ENCODE measurements at regions not wholly inside any gene's neighbourhood (a gene's known extent, or its start where the extent isn't known, plus 50 kb on each side); places are given as distances from the start of the nearest gene placed in this dataset.

- Histone ChIP-seq H3K9me3 (no peaks in the 10 kb centered on the region), H3K27me3 (replicated peaks in 1 of 2; ENCODE audit: control insufficient read depth in 2 of 2, extremely low read depth in 1 of 2, insufficient read depth in 2 of 2, low read length in 1 of 2) (peaks cover 0 to 3% of the 10 kb centered on the region in 2 experiments), H3K4me3 (ENCODE audit: control insufficient read depth in 1 of 2, extremely low read depth in 1 of 2, low read length in 1 of 2) (no peak overlapping the region), H3K27ac (ENCODE audit: low read length) (no peak overlapping the region), H3K4me1 (ENCODE audit: control insufficient read depth in 1 of 2, extremely low read depth in 1 of 2, insufficient read depth in 2 of 2, low read length in 2 of 2) (no peaks in the 10 kb centered on the region), H3K36me3 (ENCODE audit: control insufficient read depth in 2 of 2, extremely low read depth in 1 of 2, insufficient read depth in 1 of 2, low read length in 1 of 2) (no peaks in the 10 kb centered on the region)
- ChIA-PET CTCF (interaction anchor here in 1 of 2 donors (0.5 kb wide), 1 partner anchor 73 kb away, joined by 3 read pairs; no protein-coding TSS in a partner anchor), POLR2A (no interaction called here)
- Mint-ChIP-seq H3K9me3 (peaks cover 0 to 6% (median 0%) of the 10 kb centered on the region in 3 donors), H3K27me3 (peaks cover 0 to 3% of the 10 kb centered on the region in 2 donors), H3K4me3 (no peak overlapping the region), H3K4me1 (no peaks in the 10 kb centered on the region), H3K27ac (no peak overlapping the region), H3K36me3 (no peaks in the 10 kb centered on the region)
- no peak for ATAC-seq (replicated peaks in 1 of 4)
- WGBS (ENCODE audit: insufficient coverage), result no CpG with 5 or more reads among the region's 2 CpGs
- DNase-seq, result no peak
Measured at GRCh38 chr6:10323018-10323417, 91.9 kb downstream of the TFAP2A start.

GRCh38 chr6:10320291-10320690, 94.6 kb downstream of the TFAP2A start:
- H3K4me1 ChIP-seq (ENCODE audit: control insufficient read depth in 1 of 2, extremely low read depth in 1 of 2, insufficient read depth in 2 of 2, low read length in 2 of 2), result no peaks in the 10 kb centered on the region
- DNase-seq (no peak), ATAC-seq (replicated peaks in 1 of 4) (no peak)
- H3K9me3 Mint-ChIP-seq, result peaks cover 0 to 6% (median 0%) of the 10 kb centered on the region in 3 donors
- ChIA-PET CTCF (no interaction called here), POLR2A (interaction anchor here in 1 of 2 donors (0.6 kb wide), 1 partner anchor 29 kb away, joined by 3 read pairs; no protein-coding TSS in a partner anchor)
- WGBS (ENCODE audit: insufficient coverage), result no CpG with 5 or more reads among the region's 6 CpGs
- no peaks in the 10 kb centered on the region for H3K4me1 Mint-ChIP-seq
- H3K4me3 Mint-ChIP-seq, result no peak overlapping the region
- H3K27ac Mint-ChIP-seq, result no peak overlapping the region
- no peaks in the 10 kb centered on the region for H3K9me3 ChIP-seq
- H3K36me3 ChIP-seq (ENCODE audit: control insufficient read depth in 2 of 2, extremely low read depth in 1 of 2, insufficient read depth in 1 of 2, low read length in 1 of 2), result no peaks in the 10 kb centered on the region
- H3K4me3 ChIP-seq (ENCODE audit: control insufficient read depth in 1 of 2, extremely low read depth in 1 of 2, low read length in 1 of 2), result no peak overlapping the region
- peaks cover 0 to 9% of the 10 kb centered on the region in 2 donors for H3K27me3 Mint-ChIP-seq
- peaks cover 0 to 5% of the 10 kb centered on the region in 2 experiments for H3K27me3 ChIP-seq (replicated peaks in 1 of 2; ENCODE audit: control insufficient read depth in 2 of 2, extremely low read depth in 1 of 2, insufficient read depth in 2 of 2, low read length in 1 of 2)
- H3K36me3 Mint-ChIP-seq, result no peaks in the 10 kb centered on the region
- H3K27ac ChIP-seq (ENCODE audit: low read length), result no peak overlapping the region

- POLR2A ChIA-PET, result no interaction called here
- H3K27ac ChIP-seq (ENCODE audit: low read length), result no peak overlapping the region
- H3K4me3 ChIP-seq (ENCODE audit: control insufficient read depth in 1 of 2, extremely low read depth in 1 of 2, low read length in 1 of 2), result no peak overlapping the region
- H3K36me3 Mint-ChIP-seq, result no peaks in the 10 kb centered on the region
- 74% methylated on average over 4 of the region's 12 CpGs for WGBS (ENCODE audit: insufficient coverage)
- H3K36me3 ChIP-seq (ENCODE audit: control insufficient read depth in 2 of 2, extremely low read depth in 1 of 2, insufficient read depth in 1 of 2, low read length in 1 of 2), result no peaks in the 10 kb centered on the region
- H3K27me3 ChIP-seq (replicated peaks in 1 of 2; ENCODE audit: control insufficient read depth in 2 of 2, extremely low read depth in 1 of 2, insufficient read depth in 2 of 2, low read length in 1 of 2), result peaks cover 0 to 2% of the 10 kb centered on the region in 2 experiments
- H3K4me1 ChIP-seq (ENCODE audit: control insufficient read depth in 1 of 2, extremely low read depth in 1 of 2, insufficient read depth in 2 of 2, low read length in 2 of 2), result no peaks in the 10 kb centered on the region
- peaks cover 0 to 8% of the 10 kb centered on the region in 2 donors for H3K27me3 Mint-ChIP-seq
- H3K27ac Mint-ChIP-seq, result no peak overlapping the region
- H3K9me3 ChIP-seq, result no peaks in the 10 kb centered on the region
- ATAC-seq (replicated peaks in 1 of 4) (no peak), DNase-seq (no peak)
- peaks cover 0 to 6% (median 0%) of the 10 kb centered on the region in 3 donors for H3K9me3 Mint-ChIP-seq
- H3K4me1 Mint-ChIP-seq, result no peaks in the 10 kb centered on the region
- H3K4me3 Mint-ChIP-seq, result no peak overlapping the region
- CTCF ChIA-PET, result no interaction called here
Measured at GRCh38 chr6:10316373-10316721, 98.5 kb downstream of the TFAP2A start.

- Mint-ChIP-seq H3K27ac (no peak overlapping the region), H3K9me3 (peaks cover 0 to 6% (median 0%) of the 10 kb centered on the region in 3 donors), H3K27me3 (peaks cover 0 to 5% of the 10 kb centered on the region in 2 donors), H3K4me1 (no peaks in the 10 kb centered on the region), H3K4me3 (no peak overlapping the region), H3K36me3 (no peaks in the 10 kb centered on the region)
- Histone ChIP-seq H3K9me3 (no peaks in the 10 kb centered on the region), H3K27ac (ENCODE audit: low read length) (no peak overlapping the region), H3K4me3 (ENCODE audit: control insufficient read depth in 1 of 2, extremely low read depth in 1 of 2, low read length in 1 of 2) (no peak overlapping the region), H3K4me1 (ENCODE audit: control insufficient read depth in 1 of 2, extremely low read depth in 1 of 2, insufficient read depth in 2 of 2, low read length in 2 of 2) (no peaks in the 10 kb centered on the region), H3K27me3 (replicated peaks in 1 of 2; ENCODE audit: control insufficient read depth in 2 of 2, extremely low read depth in 1 of 2, insufficient read depth in 2 of 2, low read length in 1 of 2) (peaks cover 0 to 2% of the 10 kb centered on the region in 2 experiments), H3K36me3 (ENCODE audit: control insufficient read depth in 2 of 2, extremely low read depth in 1 of 2, insufficient read depth in 1 of 2, low read length in 1 of 2) (no peaks in the 10 kb centered on the region)
- DNase-seq (no peak), ATAC-seq (replicated peaks in 1 of 4) (no peak)
- ChIA-PET CTCF (interaction anchor here in 1 of 2 donors (0.5 kb wide), 1 partner anchor 1812 kb away, joined by 3 read pairs; no protein-coding TSS in a partner anchor), POLR2A (no interaction called here)
- 72% methylated on average over 2 of the region's 7 CpGs for WGBS (ENCODE audit: insufficient coverage)
Measured at GRCh38 chr6:10315658-10316372, 99.1 kb downstream of the TFAP2A start.

- ChIA-PET CTCF (interaction anchor here in 1 of 2 donors (0.5 kb wide), 1 partner anchor 1811 kb away, joined by 3 read pairs; no protein-coding TSS in a partner anchor), POLR2A (no interaction called here)
- Mint-ChIP-seq H3K4me3 (no peak overlapping the region), H3K27me3 (peaks cover 0 to 5% of the 10 kb centered on the region in 2 donors), H3K27ac (no peak overlapping the region), H3K36me3 (no peaks in the 10 kb centered on the region), H3K4me1 (no peaks in the 10 kb centered on the region), H3K9me3 (peaks cover 0 to 6% (median 0%) of the 10 kb centered on the region in 3 donors)
- no peak overlapping the region for H3K27ac ChIP-seq (ENCODE audit: low read length)
- peaks cover 0 to 2% of the 10 kb centered on the region in 2 experiments for H3K27me3 ChIP-seq (replicated peaks in 1 of 2; ENCODE audit: control insufficient read depth in 2 of 2, extremely low read depth in 1 of 2, insufficient read depth in 2 of 2, low read length in 1 of 2)
- WGBS (ENCODE audit: insufficient coverage), result 74% methylated on average over 7 of the region's 8 CpGs
- ATAC-seq (replicated peaks in 1 of 4) (no peak), DNase-seq (no peak)
- H3K9me3 ChIP-seq, result no peaks in the 10 kb centered on the region
- H3K4me1 ChIP-seq (ENCODE audit: control insufficient read depth in 1 of 2, extremely low read depth in 1 of 2, insufficient read depth in 2 of 2, low read length in 2 of 2), result no peaks in the 10 kb centered on the region
- no peaks in the 10 kb centered on the region for H3K36me3 ChIP-seq (ENCODE audit: control insufficient read depth in 2 of 2, extremely low read depth in 1 of 2, insufficient read depth in 1 of 2, low read length in 1 of 2)
- H3K4me3 ChIP-seq (ENCODE audit: control insufficient read depth in 1 of 2, extremely low read depth in 1 of 2, low read length in 1 of 2), result no peak overlapping the region
Measured at GRCh38 chr6:10315034-10315433, 99.8 kb downstream of the TFAP2A start.

GRCh38 chr6:10314163-10314955, 100.5 kb downstream of the TFAP2A start:
- H3K27ac ChIP-seq (ENCODE audit: low read length), result no peak overlapping the region
- H3K9me3 Mint-ChIP-seq, result peaks cover 0 to 6% (median 0%) of the 10 kb centered on the region in 3 donors

More at GRCh38 chr6:10314163-10314955, 100.5 kb downstream of the TFAP2A start:
- Histone ChIP-seq H3K4me3 (ENCODE audit: control insufficient read depth in 1 of 2, extremely low read depth in 1 of 2, low read length in 1 of 2) (no peak overlapping the region), H3K36me3 (ENCODE audit: control insufficient read depth in 2 of 2, extremely low read depth in 1 of 2, insufficient read depth in 1 of 2, low read length in 1 of 2) (no peaks in the 10 kb centered on the region), H3K27me3 (replicated peaks in 1 of 2; ENCODE audit: control insufficient read depth in 2 of 2, extremely low read depth in 1 of 2, insufficient read depth in 2 of 2, low read length in 1 of 2) (peaks cover 0 to 2% of the 10 kb centered on the region in 2 experiments), H3K4me1 (ENCODE audit: control insufficient read depth in 1 of 2, extremely low read depth in 1 of 2, insufficient read depth in 2 of 2, low read length in 2 of 2) (no peaks in the 10 kb centered on the region), H3K9me3 (no peaks in the 10 kb centered on the region)
- Mint-ChIP-seq H3K4me1 (no peaks in the 10 kb centered on the region), H3K27me3 (peaks cover 0 to 5% of the 10 kb centered on the region in 2 donors), H3K36me3 (no peaks in the 10 kb centered on the region), H3K27ac (no peak overlapping the region), H3K4me3 (no peak overlapping the region)
- CTCF ChIA-PET, result no interaction called here
- ATAC-seq (replicated peaks in 1 of 4) (no peak), DNase-seq (no peak)
- WGBS (ENCODE audit: insufficient coverage), result 74% methylated on average over 15 of the region's 17 CpGs
- POLR2A ChIA-PET, result no interaction called here
